HepG2 (cell line): ENCODE measurements at regions not wholly inside any gene's neighbourhood (a gene's known extent, or its start where the extent isn't known, plus 50 kb on each side); places are given as distances from the start of the nearest gene placed in this dataset.
"Not testable (repeated sequence)": the region's sequence is repeated elsewhere in the genome, so short reads cannot be mapped to it uniquely, and the experiment has no call there.

Experiments used
- ATAC-seq: fragments of 200-7000 bp; cut with Tn5 transposase; 3 replicates; pipeline ENCODE4 v1.9.1; 2020; ENCODE audit warnings: mild to moderate bottlenecking, moderate library complexity
- BruUV-seq: library from RNA; stranded (reverse); fragments of 400-500 nt; replicated peaks from 2 replicates; lab custom pipeline; 2021; lab: Mats Ljungman, UMichigan
- CTCF ChIA-PET: fragments of 300-600 bp; formaldehyde crosslinking; extraction: SDS; loops from one replicate; lab custom pipeline; 2021; ENCODE audit warnings: low total read pairs, inconsistent platforms, low intra/inter-chr PET ratio; lab: Yijun Ruan, JAX
- POLR2A ChIA-PET: fragments of 350-600 bp; sonication (Branson Sonifier 250); formaldehyde crosslinking; loops from one replicate; lab custom pipeline; 2020; ENCODE audit warnings: antibody characterized with exemption, inconsistent platforms; lab: Yijun Ruan, JAX
- DNase-seq: peaks from one replicate; pipeline ENCODE4 v3.0.0-alpha.2; 2015; ENCODE audit warnings: low spot score
- FAIRE-seq: peaks from 3 replicates; lab custom pipeline; 2011; peaks lifted over from hg19 to GRCh38; lab: Jason Lieb, UNC
- H2AFZ ChIP-seq: one replicate; pipeline ENCODE4 v1.6.1; 2011; ENCODE audit warnings: low read length, inconsistent platforms
- H3K27ac ChIP-seq: fragments of 300-600 bp; 3 replicates; pipeline ENCODE4 v1.8.0; 2011; ENCODE audit warnings: mixed run types, mild to moderate bottlenecking, mixed read lengths, low read length, inconsistent platforms; ENCODE audit not compliant: insufficient read depth; ENCODE audit errors: extremely low read length
- H3K27me3 ChIP-seq, 2 experiments: fragments of 200-600 bp in 1 of 2; 2 replicates in 1 of 2; 3 replicates in 1 of 2; pipeline versions ENCODE4 v1.6.0 to v1.8.0; 2011; ENCODE audit warnings: low read length in 2 of 2, mild to moderate bottlenecking in 2 of 2, moderate library complexity in 2 of 2, inconsistent platforms in 1 of 2; ENCODE audit not compliant: insufficient read depth in 2 of 2, control insufficient read depth in 1 of 2
- H3K36me3 ChIP-seq, 2 experiments: fragments of 200-600 bp in 1 of 2; replicated peaks in 1 of 2; 2 replicates in 1 of 2; 3 replicates in 1 of 2; pipeline versions ENCODE4 v1.5.1 to v1.8.0; 2011; ENCODE audit warnings: low read length in 2 of 2, inconsistent platforms in 1 of 2; ENCODE audit not compliant: insufficient read depth in 2 of 2, control insufficient read depth in 1 of 2
- H3K4me1 ChIP-seq: 2 replicates; pipeline ENCODE4 v1.5.1; 2012; ENCODE audit warnings: low read length, inconsistent platforms; ENCODE audit not compliant: insufficient read depth
- H3K4me2 ChIP-seq: 2 replicates; pipeline ENCODE4 v1.6.0; 2011; ENCODE audit warnings: low read depth, low read length, inconsistent platforms
- H3K4me3 ChIP-seq, 3 experiments: fragments of 200-600 bp in 1 of 3; sonication (generic), shearing (Covaris generic) in 1 of 3; replicated peaks in 1 of 3; 2 replicates each; pipeline ENCODE4 v1.5.1; 2011 to 2016; ENCODE audit warnings: low read length in 3 of 3, inconsistent platforms in 2 of 3, low read depth in 2 of 3, mild to moderate bottlenecking in 2 of 3, control low read depth in 1 of 3, mixed read lengths in 1 of 3; ENCODE audit not compliant: insufficient read depth in 1 of 3
- H3K79me2 ChIP-seq: one replicate; pipeline ENCODE4 v1.6.1; 2011; ENCODE audit warnings: low read length, inconsistent platforms; ENCODE audit not compliant: insufficient read depth
- H3K9ac ChIP-seq: 2 replicates; pipeline ENCODE4 v1.6.0; 2011; ENCODE audit warnings: mild to moderate bottlenecking, low read depth, low read length, inconsistent platforms; ENCODE audit not compliant: insufficient read depth
- H3K9me3 ChIP-seq: 2 replicates; pipeline ENCODE4 v1.5.1; 2012; ENCODE audit warnings: mild to moderate bottlenecking, low read length
- H4K20me1 ChIP-seq: 2 replicates; pipeline ENCODE4 v1.6.0; 2011; ENCODE audit warnings: inconsistent platforms, mild to moderate bottlenecking, low read length, moderate library complexity; ENCODE audit not compliant: insufficient read depth
- CEBPB ChIP-seq: IDR thresholded peaks from 2 replicates; pipeline ENCODE4 v1.6.1; 2011; ENCODE audit warnings: low read depth, low read length, improper control_type of control experiment, borderline replicate concordance
- DDIT3 ChIP-seq: sonication (generic); formaldehyde crosslinking; IDR thresholded peaks from 2 replicates; pipeline ENCODE4 v1.4.0; 2020; ENCODE audit warnings: mild to moderate bottlenecking, missing genetic modification reagents
- HNRNPK ChIP-seq: fragments of 200-400 bp; formaldehyde crosslinking; IDR thresholded peaks from 2 replicates; pipeline ENCODE4 v1.6.1; 2018; ENCODE audit warnings: low read length, low read depth, moderate library complexity, mild to moderate bottlenecking; ENCODE audit not compliant: poor library complexity, severe bottlenecking
- NR1H2 ChIP-seq: sonication (generic); formaldehyde crosslinking; IDR thresholded peaks from 2 replicates; pipeline ENCODE4 v1.8.1; 2022; ENCODE audit warnings: low read depth, missing genetic modification reagents, borderline replicate concordance
- POGK ChIP-seq: sonication (generic); formaldehyde crosslinking; conservative IDR thresholded peaks from 2 replicates; pipeline ENCODE4 v1.8.0; 2022; ENCODE audit warnings: mild to moderate bottlenecking, moderate library complexity, missing genetic modification reagents
- SNRNP70 ChIP-seq: fragments of 200-400 bp; formaldehyde crosslinking; IDR thresholded peaks from 2 replicates; pipeline ENCODE4 v1.6.1; 2017; ENCODE audit warnings: mild to moderate bottlenecking, low read depth, low read length, moderate library complexity
- TCF7 ChIP-seq: sonication (generic); IDR thresholded peaks from 2 replicates; pipeline ENCODE4 v1.6.1; 2016; ENCODE audit warnings: antibody characterized with exemption, low read depth
- WGBS: methylation state at CpG from one replicate; pipeline ENCODE4 v1.1.6; 2017; ENCODE audit warnings: low lambda C conversion rate; 5-methylcytosine and 5-hydroxymethylcytosine counted together
- in situ Hi-C: cut with HindIII; loops from 2 replicates; pipeline ENCODE4 v1.10.0; 2017; ENCODE audit warnings: low pct_unique_long_range_greater_than_20kb; ENCODE audit not compliant: extremely low pct_ligation_motif_present
- intact Hi-C: fragments of 100-400 bp; cut with micrococcal nuclease; formaldehyde crosslinking; loops from one replicate; pipeline ENCODE4 v1.10.0; 2022; ENCODE audit not compliant: unreplicated experiment

- Histone ChIP-seq H3K9me3 (no peaks in the 10 kb centered on the region), H3K9ac (no peak overlapping the region), H2AFZ (no peak overlapping the region), H3K27ac (no peak overlapping the region), H3K27me3 (no peaks in the 10 kb centered on the region), H3K4me3 (no peak overlapping the region), H4K20me1 (no peaks in the 10 kb centered on the region), H3K79me2 (no peaks in the 10 kb centered on the region), H3K4me1 (peaks cover 6% of the 10 kb centered on the region; the same call in 1 of the 2 replicates), H3K36me3 (no peaks in the 10 kb centered on the region), H3K4me2 (no peak overlapping the region)
- BruUV-seq: no TSS peak
- no peak for DNase-seq
- ATAC-seq: no peak
- ChIA-PET POLR2A (no interaction called here), CTCF (no interaction called here)
- FAIRE-seq: no peak
- 2% methylated on average over 2 of the region's 2 CpGs for WGBS
- in situ Hi-C loops (no loop called here), intact Hi-C loops (no loop called here)
- TF ChIP-seq CEBPB: peak; percentile 20
- TF ChIP-seq TCF7: no peak
These were observed 68.1 kb upstream of the DCD start for GRCh38 chr12:54716261-54716660.

GRCh38 chr12:54713876-54714275 is 65.7 kb upstream of the DCD start:
- H3K27me3 ChIP-seq, H3K27ac ChIP-seq, H3K79me2 ChIP-seq, H3K9me3 ChIP-seq, H3K9ac ChIP-seq, ATAC-seq, FAIRE-seq, H3K36me3 ChIP-seq, H3K4me2 ChIP-seq, DNase-seq, H3K4me3 ChIP-seq, H3K4me1 ChIP-seq, H2AFZ ChIP-seq, in situ Hi-C loops, intact Hi-C loops, POLR2A ChIA-PET, H4K20me1 ChIP-seq, BruUV-seq, CTCF ChIA-PET: not testable (repeated sequence)
- 34% methylated on average over 3 of the region's 3 CpGs for WGBS

GRCh38 chr12:54711669-54712068 is 63.5 kb upstream of the DCD start:
- intact Hi-C loops (no loop called here), in situ Hi-C loops (no loop called here)
- BruUV-seq: no TSS peak
- no peaks in the 10 kb centered on the region for H3K79me2 ChIP-seq
- ChIA-PET CTCF (no interaction called here), POLR2A (no interaction called here)
- H3K36me3 ChIP-seq: no peaks in the 10 kb centered on the region
- FAIRE-seq: no peak
- H3K9ac ChIP-seq: no peak overlapping the region
- H3K4me2 ChIP-seq: no peak overlapping the region
- no peak overlapping the region for H3K27ac ChIP-seq
- no peaks in the 10 kb centered on the region for H3K27me3 ChIP-seq
- no peaks in the 10 kb centered on the region for H3K4me1 ChIP-seq
- ATAC-seq: no peak
- no peak for TF ChIP-seq POGK (CRISPR knock-in tag)
- no peak for TF ChIP-seq NR1H2
- no peak for TF ChIP-seq DDIT3
- no peak for TF ChIP-seq SNRNP70
- peak; percentile 56 for TF ChIP-seq HNRNPK
- H4K20me1 ChIP-seq: no peaks in the 10 kb centered on the region
- no peaks in the 10 kb centered on the region for H3K9me3 ChIP-seq
- 5% methylated on average over 1 of the region's 1 CpG for WGBS
- H2AFZ ChIP-seq: no peak overlapping the region
- no peak overlapping the region for H3K4me3 ChIP-seq
- no peak for DNase-seq
